SK-N-SH (cell line): ENCODE measurements at regions not wholly inside any gene's neighbourhood (a gene's known extent, or its start where the extent isn't known, plus 50 kb on each side); places are given as distances from the start of the nearest gene placed in this dataset.

ENCODE experiments used
- CTCF ChIP-seq: fragments of 200-600 bp; sonication (generic); IDR thresholded peaks from 2 replicates; pipeline ENCODE4 v1.6.1; 2017; ENCODE audit warnings: antibody characterized with exemption, mild to moderate bottlenecking, moderate library complexity
- NFIC ChIP-seq: IDR thresholded peaks from 2 replicates; pipeline ENCODE4 v1.4.0; 2012; ENCODE audit warnings: borderline replicate concordance
- USF2 ChIP-seq: fragments of 150-350 bp; IDR thresholded peaks from 2 replicates; pipeline ENCODE4 v1.6.1; 2017; ENCODE audit warnings: antibody characterized with exemption, low read length, low read depth, borderline replicate concordance

DNA sequence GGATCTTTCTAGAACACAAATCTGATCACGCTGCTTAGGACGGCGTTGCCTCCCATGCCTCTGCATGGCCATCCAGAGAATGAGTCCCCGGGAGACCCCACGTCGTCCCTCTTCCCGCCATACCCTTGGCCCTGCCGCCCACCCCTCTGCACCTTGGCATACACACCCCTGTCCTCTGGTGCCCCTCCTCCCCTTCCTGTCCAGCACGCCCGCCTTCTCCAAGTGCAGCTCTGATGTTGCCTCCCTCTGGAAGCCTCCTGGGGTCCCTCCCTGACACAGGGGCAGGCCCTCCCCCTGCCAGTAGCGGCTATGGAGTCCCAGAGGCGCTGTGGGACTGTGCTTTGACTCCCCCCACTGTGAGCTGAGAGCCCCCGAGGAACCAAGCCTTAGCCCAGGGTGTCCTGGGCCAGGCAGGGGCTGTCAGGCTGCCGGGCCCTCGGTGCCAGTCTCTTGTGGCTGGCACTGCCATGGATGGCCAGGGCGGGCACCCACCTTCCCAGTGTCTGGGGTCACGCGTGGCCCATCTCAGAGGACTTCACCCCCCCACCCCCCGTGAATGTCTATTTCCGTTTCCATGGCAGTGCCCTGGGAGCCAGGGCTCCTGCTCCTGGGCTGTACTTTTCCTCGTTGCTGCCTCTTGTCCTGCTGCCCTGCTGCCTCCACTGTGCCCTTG lies 70.5 kb upstream of the RNU6ATAC start:
- TF ChIP-seq NFIC (no peak), USF2 (no peak), CTCF (no peak)
